ENCODE measurements at regions not wholly inside any gene's neighbourhood (a gene's known extent, or its start where the extent isn't known, plus 50 kb on each side); places are given as distances from the start of the nearest gene placed in this dataset.

DNA sequence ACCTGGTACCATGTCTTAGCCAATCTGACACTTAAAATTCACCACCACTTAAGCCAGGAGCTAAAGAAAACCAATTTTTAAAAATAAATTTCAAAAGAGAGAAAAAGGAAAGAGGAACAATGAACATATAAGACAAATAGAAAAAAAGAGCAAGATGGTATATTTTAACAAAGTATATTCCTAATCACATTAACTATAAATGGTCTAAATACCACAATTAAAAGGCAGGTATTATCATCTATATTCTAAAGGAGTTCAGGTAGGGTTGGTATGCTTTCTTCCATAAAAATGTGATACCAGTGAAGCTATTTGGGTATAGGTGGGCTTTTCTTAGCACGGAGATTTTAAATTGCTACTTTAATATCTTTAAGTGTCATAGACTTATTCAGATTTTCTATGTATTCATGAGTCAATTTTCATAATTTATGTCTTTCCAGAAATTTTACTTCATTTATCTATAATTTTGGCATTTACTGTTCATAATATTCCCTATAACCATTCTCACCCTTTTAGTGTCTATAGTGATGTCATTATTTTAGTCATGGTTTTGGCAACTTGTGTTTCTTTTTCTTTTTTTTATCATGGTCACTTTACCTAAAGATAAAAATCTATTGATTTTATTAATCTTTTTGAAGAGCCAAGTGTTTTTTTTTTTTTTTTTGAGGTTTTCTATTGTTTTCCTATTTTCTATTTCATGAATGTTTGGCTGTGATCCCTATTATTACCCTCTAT lies 56.5 kb upstream of the IGLL5 start:
- Histone ChIP-seq H3K27ac (ENCODE audit: low read depth, low read length) (no peak overlapping the region), H3K4me3 (ENCODE audit: low read depth, low read length) (no peak overlapping the region), H3K27me3 (ENCODE audit: control insufficient read depth, insufficient read depth, low read length) (peaks cover 2% of the 10 kb centered on the region), H3K9me3 (ENCODE audit: control insufficient read depth, insufficient read depth, low read length) (no peaks in the 10 kb centered on the region)
- TF ChIP-seq, protein P1, sequence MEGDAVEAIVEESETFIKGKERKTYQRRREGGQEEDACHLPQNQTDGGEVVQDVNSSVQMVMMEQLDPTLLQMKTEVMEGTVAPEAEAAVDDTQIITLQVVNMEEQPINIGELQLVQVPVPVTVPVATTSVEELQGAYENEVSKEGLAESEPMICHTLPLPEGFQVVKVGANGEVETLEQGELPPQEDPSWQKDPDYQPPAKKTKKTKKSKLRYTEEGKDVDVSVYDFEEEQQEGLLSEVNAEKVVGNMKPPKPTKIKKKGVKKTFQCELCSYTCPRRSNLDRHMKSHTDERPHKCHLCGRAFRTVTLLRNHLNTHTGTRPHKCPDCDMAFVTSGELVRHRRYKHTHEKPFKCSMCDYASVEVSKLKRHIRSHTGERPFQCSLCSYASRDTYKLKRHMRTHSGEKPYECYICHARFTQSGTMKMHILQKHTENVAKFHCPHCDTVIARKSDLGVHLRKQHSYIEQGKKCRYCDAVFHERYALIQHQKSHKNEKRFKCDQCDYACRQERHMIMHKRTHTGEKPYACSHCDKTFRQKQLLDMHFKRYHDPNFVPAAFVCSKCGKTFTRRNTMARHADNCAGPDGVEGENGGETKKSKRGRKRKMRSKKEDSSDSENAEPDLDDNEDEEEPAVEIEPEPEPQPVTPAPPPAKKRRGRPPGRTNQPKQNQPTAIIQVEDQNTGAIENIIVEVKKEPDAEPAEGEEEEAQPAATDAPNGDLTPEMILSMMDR (IDR thresholded peaks at IDR 0.05; ENCODE audit: low read depth, low read length) = no peak
- ChIA-PET CTCF (interaction anchor here (0.7 kb wide), 2 partner anchors 17 to 129 kb away, joined by 3 read pairs; no protein-coding TSS in a partner anchor), POLR2A (no interaction called here)
- no peak for DNase-seq (ENCODE audit: low read depth, low spot score)

DNA sequence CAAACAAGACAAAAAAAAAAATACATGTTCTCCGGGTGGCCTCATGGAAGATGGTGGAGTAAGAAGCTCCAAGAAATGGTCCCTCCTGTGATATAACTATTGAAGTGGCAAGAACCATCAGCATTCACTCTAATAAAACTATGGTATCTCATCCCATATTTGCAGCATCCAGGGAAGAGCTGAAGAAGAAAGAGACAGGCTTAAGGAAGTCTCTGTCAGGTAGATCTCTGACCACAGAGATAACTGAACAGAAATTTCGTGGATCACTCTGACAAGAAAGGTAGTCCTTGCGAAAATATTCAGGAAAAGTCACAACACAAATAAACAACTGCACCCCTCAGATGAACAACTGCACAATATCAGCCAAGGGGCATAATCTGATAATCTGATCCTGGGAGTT lies 54.6 kb upstream of the IGLL5 start:
- TF ChIP-seq, protein P1 (IDR thresholded peaks at IDR 0.05; ENCODE audit: low read depth, low read length) = no peak
- CTCF ChIA-PET = interaction anchor here (1.0 kb wide), 1 partner anchor 44 kb away, joined by 3 read pairs; no protein-coding TSS in a partner anchor
- POLR2A ChIA-PET = no interaction called here

DNA sequence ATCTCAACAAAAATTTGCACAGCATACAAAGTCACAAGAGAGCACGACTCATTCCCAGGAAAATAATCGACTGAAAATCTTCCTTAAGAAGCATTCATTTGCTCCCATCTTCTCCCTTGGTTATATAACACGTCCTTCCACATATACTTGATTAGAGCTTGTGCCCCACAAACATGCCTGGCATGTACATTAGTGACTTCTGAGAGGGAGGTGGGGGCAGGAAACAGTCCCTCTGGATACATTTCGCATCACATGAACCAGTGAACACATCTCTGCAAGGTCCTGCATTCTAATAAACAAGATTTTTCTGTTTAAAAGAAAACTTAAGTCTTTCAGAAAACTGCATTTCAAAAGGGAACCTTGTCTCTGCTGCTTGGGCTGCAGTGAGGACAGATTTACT lies 54.1 kb upstream of the IGLL5 start:
- no peaks in the 10 kb centered on the region for H3K27me3 ChIP-seq (ENCODE audit: control insufficient read depth, insufficient read depth, low read length)
- ChIA-PET CTCF (interaction anchor here (1.0 kb wide), 1 partner anchor 44 kb away, joined by 3 read pairs; no protein-coding TSS in a partner anchor), POLR2A (no interaction called here)
- TF ChIP-seq, protein P1 (IDR thresholded peaks at IDR 0.05; ENCODE audit: low read depth, low read length) = no peak
- no peaks in the 10 kb centered on the region for H3K9me3 ChIP-seq (ENCODE audit: control insufficient read depth, insufficient read depth, low read length)
- H3K27ac ChIP-seq (ENCODE audit: low read depth, low read length) = no peak overlapping the region
- no peak for DNase-seq (ENCODE audit: low read depth, low spot score)
- no peak overlapping the region for H3K4me3 ChIP-seq (ENCODE audit: low read depth, low read length)

More for the DNA sequence above, 54.6 kb upstream of the IGLL5 start:
- H3K4me3 ChIP-seq (ENCODE audit: low read depth, low read length) = no peak overlapping the region
- H3K9me3 ChIP-seq (ENCODE audit: control insufficient read depth, insufficient read depth, low read length) = no peaks in the 10 kb centered on the region
- no peak for DNase-seq (ENCODE audit: low read depth, low spot score)
- H3K27ac ChIP-seq (ENCODE audit: low read depth, low read length) = no peak overlapping the region
- no peaks in the 10 kb centered on the region for H3K27me3 ChIP-seq (ENCODE audit: control insufficient read depth, insufficient read depth, low read length)

DNA sequence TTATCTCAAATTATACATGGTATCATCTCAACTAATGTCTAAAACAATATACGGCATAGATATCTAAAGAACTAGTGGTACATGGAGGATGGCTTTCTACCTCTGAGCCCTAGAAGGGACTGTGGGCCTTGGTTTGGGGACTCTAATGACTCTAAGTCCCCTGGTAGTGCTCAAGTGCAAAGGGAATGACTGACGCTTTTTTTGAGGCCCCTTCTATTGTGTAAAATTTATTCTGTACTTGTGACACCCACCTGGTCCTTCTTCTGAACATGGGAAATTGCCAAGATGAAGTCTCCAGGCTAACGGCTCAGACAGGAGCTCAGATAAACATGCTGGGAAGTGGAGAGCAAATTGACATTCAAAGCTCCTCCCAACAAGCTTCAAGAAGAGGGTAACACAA lies 53.4 kb upstream of the IGLL5 start:
- no peak overlapping the region for H3K4me3 ChIP-seq (ENCODE audit: low read depth, low read length)
- no peak for DNase-seq (ENCODE audit: low read depth, low spot score)
- H3K9me3 ChIP-seq (ENCODE audit: control insufficient read depth, insufficient read depth, low read length) = no peaks in the 10 kb centered on the region
- CTCF ChIA-PET = no interaction called here
- H3K27ac ChIP-seq (ENCODE audit: low read depth, low read length) = no peak overlapping the region
- TF ChIP-seq, protein P1 (IDR thresholded peaks at IDR 0.05; ENCODE audit: low read depth, low read length) = no peak
- POLR2A ChIA-PET = no interaction called here
- H3K27me3 ChIP-seq (ENCODE audit: control insufficient read depth, insufficient read depth, low read length) = no peaks in the 10 kb centered on the region

DNA sequence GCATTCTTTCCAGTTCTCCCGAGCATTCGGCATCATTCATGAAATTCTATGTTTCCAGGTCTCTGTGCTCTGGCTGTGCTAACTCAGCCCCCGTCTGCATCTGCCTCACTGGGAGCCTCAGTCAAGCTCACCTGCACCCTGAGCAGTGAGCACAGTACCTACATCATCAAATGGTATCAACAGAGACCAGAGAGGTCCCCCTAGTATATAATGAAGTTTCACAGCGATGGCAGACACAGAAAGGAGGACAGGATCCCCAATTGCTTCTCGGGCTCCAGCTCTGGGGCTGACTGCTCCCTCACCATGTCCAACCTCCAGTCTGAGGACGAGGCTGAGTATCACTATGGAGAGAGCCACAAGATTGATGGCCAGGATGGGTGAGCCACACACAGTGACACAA lies 52.8 kb upstream of the IGLL5 start:
- Histone ChIP-seq H3K27ac (ENCODE audit: low read depth, low read length) (no peak overlapping the region), H3K9me3 (ENCODE audit: control insufficient read depth, insufficient read depth, low read length) (no peaks in the 10 kb centered on the region), H3K27me3 (ENCODE audit: control insufficient read depth, insufficient read depth, low read length) (no peaks in the 10 kb centered on the region), H3K4me3 (ENCODE audit: low read depth, low read length) (no peak overlapping the region)
- CTCF ChIA-PET = no interaction called here
- TF ChIP-seq, protein P1 (IDR thresholded peaks at IDR 0.05; ENCODE audit: low read depth, low read length) = no peak
- POLR2A ChIA-PET = no interaction called here
- DNase-seq (ENCODE audit: low read depth, low spot score) = no peak

Measured in AG04450 (cell line).